GDM1 (cell line): ENCODE measurements at regions not wholly inside any gene's neighbourhood (a gene's known extent, or its start where the extent isn't known, plus 50 kb on each side); places are given as distances from the start of the nearest gene placed in this dataset.
"Not testable (repeated sequence)": the region's sequence is repeated elsewhere in the genome, so short reads cannot be mapped to it uniquely, and the experiment has no call there.

Experiments used
- DNase-seq: peaks from one replicate; lab custom pipeline; 2025; lab: John Stamatoyannopoulos, UW

DNA sequence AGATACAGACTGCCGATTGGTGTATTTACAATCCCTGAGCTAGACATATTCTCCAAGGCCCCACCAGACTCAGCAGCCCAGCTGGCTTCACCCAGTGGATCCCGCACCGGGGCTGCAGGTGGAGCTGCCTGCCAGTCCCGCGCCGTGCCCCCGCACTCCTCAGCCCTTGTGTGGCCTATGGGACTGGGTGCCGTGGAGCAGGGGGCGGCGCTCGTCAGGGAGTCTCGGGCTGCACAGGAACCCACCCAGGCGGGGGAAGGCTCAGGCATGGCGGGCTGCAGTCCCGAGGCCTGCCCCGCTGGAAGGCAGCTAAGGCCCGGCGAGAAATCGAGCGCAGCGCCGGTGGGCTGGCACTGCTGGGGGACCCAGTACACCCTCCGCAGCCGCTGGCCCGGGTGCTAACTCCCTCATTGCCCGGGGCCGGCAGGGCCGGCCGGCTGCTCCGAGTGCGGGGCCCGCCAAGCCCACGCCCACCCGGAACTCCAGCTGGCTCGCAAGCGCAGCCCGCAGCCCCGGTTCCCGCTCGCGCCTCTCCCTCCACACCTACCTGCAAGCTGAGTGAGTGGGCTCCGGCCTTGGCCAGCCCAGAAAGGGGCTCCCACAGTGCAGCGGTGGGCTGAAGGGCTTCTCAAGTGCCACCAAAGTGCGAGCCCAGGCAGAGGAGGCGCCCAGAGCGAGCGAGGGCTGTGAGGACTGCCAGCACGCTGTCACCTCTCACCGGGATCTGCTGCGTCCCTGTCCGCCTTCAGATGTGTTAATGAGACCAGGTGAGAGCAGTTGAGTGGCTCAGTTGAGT, 137.8 kb upstream of the LCORL start:
- DNase-seq: not testable (repeated sequence)

DNA sequence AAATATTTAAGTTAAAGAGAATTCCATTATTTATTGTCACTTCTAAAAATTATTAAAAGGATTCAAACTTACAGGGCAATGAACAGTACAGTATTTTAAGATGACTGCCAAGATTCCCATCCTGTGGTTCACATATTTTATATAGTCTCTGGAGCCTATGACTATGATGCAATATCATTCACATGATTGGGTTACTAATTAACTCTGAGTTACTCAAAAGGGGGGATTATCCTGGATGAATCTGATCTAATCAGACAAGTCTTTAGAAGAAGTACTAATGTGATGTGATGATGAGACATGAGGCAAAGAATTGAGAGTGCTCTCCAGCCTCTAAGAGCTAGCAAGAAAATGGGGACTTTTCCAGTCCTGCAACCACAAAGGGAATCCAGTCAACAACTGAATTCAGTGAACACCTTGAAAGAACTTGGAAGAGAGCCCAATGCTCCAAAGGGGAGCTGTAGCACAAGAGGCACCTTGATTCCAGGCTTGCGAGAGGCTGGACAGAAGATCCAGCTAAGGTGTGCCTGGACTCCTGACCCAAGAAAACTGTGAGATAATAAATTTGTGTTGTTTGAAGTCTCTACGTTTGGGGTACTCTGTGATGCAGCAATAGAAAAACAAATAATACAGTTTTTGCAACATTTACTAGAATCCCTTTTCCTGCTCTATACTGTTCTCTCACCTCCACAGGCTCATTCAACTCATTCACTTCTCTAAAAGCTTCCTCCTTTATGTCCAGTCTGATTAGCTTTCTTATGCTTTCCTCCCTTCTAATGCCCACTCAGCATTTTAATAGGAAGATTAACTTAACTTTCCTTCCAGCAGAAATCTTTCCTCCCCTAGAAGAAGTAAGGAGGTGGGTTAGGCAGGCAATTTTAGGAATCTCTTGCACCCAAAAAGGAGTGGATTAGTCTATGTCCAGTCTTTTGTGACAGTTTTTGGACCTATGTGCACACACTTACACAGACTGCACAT, 133.8 kb upstream of the LCORL start:
- DNase-seq: no peak

- DNase-seq: no peak
Measured at GRCh38 chr4:18138076-18138665, 116.6 kb upstream of the LCORL start.

DNA sequence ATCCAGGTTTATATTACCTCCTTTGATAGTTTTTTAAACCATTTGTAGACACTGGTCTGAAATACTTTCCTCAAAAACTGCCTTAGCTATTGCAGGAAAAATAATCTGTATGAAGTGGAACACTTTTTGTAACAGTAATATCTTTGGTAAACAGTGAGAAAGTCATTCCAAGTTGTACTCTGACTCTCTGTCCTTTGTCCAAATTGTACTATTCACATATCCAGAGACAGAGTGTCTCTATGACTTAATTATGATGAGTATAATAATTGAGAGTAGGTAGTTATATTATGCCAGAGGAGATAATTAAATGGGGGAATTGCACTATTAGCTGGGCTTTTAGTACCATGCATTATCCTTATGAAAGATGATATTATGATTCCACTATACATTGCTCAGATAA, 112.6 kb upstream of the LCORL start:
- DNase-seq: no peak

- DNase-seq: no peak
Measured at GRCh38 chr4:18130256-18130655, 108.7 kb upstream of the LCORL start.

DNA sequence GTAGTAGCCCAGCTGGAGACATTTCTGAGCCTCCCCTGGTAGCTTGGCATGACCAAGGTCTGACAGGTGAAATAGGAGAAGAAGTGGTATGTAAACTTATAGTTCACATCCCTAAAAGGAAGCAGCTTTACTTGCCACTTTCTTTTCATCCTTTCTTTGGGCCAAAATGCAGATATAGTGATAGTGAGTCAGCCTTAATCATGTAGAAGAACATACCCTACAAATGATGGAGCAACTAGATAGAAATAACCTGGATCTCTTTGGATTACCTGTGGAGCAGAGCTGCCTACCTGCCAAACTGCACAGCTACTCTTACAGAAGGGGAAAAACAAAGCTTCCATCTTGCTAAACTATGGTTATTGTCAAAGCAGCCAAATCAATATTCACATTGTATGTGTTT, 106.7 kb upstream of the LCORL start:
- no peak for DNase-seq

DNA sequence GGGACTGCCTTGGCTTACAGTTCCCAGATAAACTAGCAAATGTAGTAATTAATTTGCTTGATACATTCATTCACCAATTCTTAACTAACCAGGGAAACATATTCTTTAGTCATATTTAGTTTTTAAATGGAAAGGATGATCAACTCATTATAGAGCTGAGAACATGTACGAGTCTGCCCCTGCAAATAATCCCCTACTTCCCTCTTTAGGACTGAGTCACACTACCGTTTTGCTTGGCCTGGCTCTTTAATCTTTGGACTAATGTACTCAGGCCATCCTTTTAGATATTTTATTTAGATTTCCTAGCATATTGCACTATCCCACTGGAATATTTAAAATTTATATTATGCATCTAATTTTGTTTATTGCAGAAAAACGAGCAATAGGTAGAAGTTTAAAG, 105.5 kb upstream of the LCORL start:
- DNase-seq: no peak

- no peak for DNase-seq
Measured at GRCh38 chr4:18113710-18114331, 92.3 kb upstream of the LCORL start.

DNA sequence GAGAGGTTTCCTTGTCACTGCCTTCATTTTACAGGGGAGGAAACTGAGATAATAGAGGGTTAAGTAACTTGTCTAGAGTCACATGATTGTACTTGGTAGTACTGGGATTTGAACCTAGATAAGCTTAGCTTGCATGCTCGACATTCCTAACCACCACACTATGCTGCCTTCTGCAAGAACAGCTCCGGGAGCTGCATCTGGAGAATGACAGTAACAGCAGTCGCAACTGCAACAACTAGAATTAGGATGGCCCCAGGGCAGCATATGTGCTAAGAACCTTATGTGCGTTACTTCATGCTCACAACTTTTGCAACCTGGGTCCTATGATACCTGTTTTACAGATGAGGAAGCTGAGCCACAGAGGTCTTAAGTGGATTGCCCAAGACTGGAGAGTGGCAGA, 89.5 kb upstream of the LCORL start:
- DNase-seq: no peak

- no peak for DNase-seq
Measured at GRCh38 chr4:18110099-18110498, 88.5 kb upstream of the LCORL start.

DNA sequence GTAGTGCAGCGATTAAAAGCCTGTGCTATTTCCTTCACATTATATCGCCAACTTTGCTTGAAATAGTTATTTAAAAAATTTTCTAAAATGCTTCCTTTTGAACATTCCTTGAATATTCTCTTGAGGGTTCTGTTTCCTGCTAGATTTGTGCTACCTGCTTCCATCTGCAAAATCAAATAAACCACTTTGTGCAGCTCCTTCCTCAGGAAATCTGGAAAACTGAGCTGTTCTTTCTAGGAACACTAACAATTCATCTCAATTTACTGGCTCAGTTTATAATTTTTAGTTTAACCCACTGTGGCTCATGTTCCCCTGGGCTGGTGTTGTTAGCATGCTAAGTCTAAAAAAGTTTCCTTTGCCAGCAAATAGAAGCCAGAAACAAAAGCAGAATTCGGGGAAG, 88.1 kb upstream of the LCORL start:
- no peak for DNase-seq

GRCh38 chr4:18107848-18108528, 86.4 kb upstream of the LCORL start:
- DNase-seq: not testable (repeated sequence)

- no peak for DNase-seq
Measured at GRCh38 chr4:18106620-18107019, 85.1 kb upstream of the LCORL start.

DNA sequence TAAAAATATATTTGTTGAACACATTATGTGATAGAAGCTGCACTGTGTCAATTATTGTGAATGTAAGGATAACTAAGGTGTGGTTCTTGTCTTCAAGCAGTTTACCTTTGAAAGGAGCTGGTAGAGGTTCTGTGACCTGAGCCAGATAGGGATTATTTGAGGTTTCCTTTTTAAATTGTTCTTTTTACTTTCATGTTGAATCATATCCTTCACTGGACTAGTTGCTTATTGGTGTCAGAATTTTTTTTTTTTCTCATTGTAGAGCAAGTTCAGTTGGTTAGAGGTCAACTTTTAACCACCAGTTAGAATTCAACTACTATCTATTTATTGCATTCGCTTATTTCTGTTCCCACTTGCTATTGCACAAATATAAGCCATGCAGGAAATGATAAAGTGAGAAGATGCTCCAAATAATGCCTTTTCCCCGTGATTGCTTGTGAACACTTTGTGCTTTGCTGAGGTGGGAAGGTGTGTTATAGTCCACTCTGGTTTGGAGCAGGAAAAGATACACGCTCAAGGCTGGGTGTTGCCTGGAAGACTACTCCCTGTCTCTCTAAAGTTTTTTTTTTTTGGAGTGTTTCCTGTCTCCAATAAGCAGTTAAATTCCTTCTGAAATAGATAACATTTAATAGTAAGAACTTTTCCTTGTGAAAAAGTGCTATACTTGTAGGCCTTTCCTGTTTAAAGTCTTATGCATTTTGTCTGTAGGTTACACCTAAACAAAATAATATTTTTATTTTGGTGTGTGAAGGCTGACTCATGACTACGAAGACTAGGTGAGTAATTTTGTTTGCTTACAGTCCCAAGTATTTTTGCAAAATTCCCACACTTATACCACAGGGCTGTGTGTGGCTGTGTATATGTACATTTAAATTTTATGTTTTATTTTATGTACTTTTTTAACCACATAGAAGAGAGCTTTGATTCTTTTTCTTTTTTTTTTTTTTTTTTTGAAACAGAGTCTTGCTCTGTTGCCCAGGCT, 83.8 kb upstream of the LCORL start:
- DNase-seq: no peak

DNA sequence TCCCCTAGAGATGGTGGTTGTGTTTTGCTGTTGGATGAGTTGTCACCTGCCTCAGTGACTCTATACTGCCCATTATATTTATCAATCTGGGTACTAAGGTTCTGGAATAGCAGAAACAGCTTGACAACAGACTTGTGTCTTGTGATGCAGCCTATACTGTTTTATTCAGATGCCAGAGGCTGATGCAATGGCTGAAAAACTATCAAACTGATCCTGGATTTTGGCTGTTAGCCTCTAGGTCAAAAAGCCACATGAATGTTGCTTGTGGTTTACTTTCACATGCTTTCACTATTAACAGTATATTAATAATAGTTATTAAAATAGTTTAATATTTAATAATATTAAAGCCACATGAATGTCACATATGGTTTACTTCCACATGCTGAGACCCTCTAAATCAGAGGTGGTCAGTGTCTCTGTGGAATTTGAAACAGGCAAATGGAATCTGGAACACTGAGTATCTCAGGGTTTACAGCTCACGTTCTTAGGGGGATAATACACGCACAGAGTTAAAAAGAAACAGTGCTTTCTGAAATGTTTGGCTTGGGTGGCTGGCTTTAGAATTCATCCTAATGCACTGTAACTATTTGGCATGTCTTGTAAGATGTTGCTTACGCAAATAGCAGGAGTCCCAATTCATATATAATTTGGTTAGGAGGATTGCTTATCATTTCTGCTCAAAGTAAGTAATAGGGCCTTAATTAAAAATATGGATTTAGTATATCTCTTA, 82.5 kb upstream of the LCORL start:
- DNase-seq: no peak

DNA sequence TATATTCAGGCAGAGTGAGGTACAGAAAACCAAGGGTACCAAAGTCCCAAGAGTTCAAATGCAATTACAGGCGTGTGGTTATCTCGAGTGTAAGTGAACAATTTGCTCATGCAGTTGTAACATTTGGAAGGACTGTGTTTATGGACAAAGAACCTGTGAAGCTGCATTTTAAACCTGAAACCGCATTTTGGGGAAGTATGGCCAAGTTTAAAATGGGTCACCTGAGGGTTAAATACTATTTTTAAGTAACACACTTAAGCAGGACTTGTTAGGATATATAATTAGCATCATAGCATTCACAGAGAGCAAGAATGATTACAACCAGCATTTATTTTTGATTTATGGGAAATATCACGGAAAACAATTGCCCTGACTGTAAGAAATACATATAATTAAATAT, 79.1 kb upstream of the LCORL start:
- no peak for DNase-seq

GRCh38 chr4:18090447-18090846, 68.9 kb upstream of the LCORL start:
- not testable (repeated sequence) for DNase-seq

- DNase-seq: no peak
Measured at GRCh38 chr4:18082236-18082635, 60.7 kb upstream of the LCORL start.

GRCh38 chr4:18081708-18082107, 60.2 kb upstream of the LCORL start:
- no peak for DNase-seq

- no peak for DNase-seq
Measured at GRCh38 chr4:18077808-18078207, 56.3 kb upstream of the LCORL start.
